ENCODE measurements at regions not wholly inside any gene's neighbourhood (a gene's known extent, or its start where the extent isn't known, plus 50 kb on each side); places are given as distances from the start of the nearest gene placed in this dataset.
"Not testable (repeated sequence)": the region's sequence is repeated elsewhere in the genome, so short reads cannot be mapped to it uniquely, and the experiment has no call there.

DNA sequence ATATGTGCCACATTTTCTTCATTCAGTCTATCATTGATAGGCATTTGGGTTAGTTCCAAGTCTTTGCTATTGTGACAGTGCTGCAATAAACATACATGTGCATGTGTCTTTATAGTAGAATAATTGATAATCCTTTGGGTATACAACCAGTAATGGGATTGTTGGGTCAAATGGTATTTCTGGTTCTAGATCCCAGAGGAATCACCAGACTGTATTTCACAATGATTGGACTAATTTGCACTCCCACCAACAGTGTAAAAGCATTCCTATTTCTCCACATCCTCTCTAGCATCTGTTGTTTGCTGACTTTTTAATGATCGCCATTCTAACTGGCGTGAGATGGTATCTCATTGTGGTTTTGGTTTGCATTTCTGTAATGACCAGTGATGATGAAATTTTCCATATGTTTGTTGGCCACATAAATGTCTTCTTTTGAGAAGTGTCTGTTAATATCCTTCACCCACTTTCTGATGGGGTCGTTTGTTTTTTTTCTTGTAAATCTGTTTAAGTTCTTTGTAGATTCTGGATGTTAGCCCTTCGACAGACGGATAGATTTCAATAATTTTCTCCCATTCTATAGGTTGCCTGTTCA, 801.3 kb upstream of the ADAMTS5 start:
- TF ChIP-seq, protein P1, sequence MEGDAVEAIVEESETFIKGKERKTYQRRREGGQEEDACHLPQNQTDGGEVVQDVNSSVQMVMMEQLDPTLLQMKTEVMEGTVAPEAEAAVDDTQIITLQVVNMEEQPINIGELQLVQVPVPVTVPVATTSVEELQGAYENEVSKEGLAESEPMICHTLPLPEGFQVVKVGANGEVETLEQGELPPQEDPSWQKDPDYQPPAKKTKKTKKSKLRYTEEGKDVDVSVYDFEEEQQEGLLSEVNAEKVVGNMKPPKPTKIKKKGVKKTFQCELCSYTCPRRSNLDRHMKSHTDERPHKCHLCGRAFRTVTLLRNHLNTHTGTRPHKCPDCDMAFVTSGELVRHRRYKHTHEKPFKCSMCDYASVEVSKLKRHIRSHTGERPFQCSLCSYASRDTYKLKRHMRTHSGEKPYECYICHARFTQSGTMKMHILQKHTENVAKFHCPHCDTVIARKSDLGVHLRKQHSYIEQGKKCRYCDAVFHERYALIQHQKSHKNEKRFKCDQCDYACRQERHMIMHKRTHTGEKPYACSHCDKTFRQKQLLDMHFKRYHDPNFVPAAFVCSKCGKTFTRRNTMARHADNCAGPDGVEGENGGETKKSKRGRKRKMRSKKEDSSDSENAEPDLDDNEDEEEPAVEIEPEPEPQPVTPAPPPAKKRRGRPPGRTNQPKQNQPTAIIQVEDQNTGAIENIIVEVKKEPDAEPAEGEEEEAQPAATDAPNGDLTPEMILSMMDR (IDR thresholded peaks at IDR 0.05): not testable (repeated sequence)
- TF ChIP-seq POLR2A (IDR thresholded peaks at IDR 0.05): not testable (repeated sequence)

All from transverse colon (tissue), 3 donors.